Embryonic facial prominence (tissue), 1 donor: ENCODE measurements at regions not wholly inside any gene's neighbourhood (a gene's known extent, or its start where the extent isn't known, plus 50 kb on each side); places are given as distances from the start of the nearest gene placed in this dataset.

Experiments
- DNase-seq: peaks from one replicate; pipeline ENCODE4 v3.0.0-alpha.2; 2016; ENCODE audit errors: extremely low spot score

DNA sequence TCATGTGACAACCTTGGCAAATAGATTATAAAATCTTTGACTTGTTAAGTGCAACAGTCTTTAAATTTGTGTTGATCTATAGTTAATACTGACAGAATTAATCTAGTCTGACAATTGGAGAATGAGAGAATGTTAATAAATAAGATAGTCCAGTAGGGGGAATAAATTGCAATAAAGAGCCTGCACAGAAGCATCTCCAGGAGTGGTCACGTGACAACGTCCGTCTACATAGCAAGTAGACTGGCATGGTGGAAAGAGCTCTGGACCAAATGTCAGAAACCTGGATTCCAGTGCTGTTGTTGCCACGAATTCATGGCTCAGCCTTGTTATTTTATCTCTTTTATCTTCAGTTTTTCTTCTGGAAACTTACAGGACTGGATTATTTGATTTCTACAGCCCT, 436.5 kb downstream of the RAB28 start:
- no peak for DNase-seq

DNA sequence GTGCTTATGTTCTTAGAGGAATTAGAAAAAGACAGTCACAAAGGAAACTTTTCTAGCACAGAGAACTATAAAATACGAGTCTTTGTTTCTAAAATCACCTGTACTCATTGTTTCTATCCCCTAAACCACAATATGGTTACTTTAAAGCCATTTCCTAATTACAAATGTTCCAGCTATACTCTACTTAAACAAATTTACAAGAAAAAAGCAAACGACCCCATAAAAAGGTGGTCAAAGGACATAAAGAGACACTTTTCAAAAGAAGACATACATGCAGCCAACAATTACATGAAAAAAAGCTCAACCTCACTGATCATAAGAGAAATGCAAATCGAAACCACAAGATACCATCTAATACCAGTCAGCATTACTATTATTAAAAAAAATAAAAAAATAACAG, 447.3 kb downstream of the RAB28 start:
- no peak for DNase-seq

DNA sequence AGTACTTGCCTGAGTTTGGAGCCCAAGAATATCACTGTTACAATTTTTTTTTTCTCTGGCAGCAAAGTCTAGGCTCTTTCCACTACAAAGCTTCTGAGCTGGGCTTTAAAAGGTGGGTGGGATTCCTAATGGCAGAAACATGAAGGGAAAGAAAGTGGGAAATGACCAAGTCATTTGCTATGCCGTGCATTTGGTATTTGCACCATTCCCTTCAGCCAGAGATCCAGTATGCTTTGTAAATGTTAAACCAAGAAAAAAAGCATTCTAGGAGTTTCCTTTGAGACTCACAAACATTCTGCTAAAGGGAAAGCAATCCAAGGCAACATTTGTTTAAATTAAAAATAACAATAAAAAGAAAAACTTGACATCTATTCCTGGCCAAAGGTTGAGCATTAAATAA, 451.2 kb downstream of the RAB28 start:
- no peak for DNase-seq

DNA sequence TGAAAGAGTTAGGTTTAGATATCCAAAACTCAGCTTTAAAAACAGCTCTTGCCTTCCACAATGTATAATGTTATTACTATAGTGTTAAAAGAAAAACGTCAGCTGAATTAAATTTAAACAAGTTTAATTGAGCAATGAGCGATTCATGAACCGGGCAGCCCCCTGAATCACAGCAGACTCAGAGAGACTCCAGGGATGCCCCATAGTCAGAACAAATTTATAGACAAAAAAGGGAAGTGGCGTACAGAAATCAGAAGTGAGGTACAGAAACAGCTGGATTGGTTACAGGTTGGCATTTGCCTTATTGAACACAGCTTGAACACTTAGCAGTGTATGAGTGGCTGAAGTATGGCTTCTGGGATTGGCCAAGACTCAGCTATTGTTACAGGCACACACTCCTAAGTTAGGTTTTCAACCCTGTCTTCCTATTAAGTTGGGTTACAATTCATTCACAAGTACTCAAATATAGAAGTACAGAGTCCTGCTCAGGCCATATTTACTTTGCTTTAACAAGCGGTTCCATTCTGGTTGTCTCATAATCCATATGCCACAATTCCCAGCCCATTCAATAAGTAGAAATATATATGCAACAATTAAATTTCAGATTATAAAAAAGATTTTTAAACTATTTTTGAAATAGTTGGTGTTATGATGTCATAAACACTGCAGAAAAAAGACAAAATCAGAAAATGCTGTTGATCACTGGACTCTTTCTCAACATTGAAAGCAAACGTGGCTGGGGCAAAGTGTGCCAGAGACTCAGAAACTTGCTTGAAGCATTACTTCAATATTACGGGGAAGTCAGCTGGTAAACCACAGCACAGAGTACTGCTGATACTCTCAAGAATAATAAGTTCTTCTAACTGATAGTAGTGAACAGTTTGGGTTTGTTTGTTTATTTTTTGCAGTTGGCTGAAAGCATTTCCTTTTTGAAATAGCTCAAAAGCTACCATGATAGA, 459.7 kb downstream of the RAB28 start:
- DNase-seq = no peak

DNA sequence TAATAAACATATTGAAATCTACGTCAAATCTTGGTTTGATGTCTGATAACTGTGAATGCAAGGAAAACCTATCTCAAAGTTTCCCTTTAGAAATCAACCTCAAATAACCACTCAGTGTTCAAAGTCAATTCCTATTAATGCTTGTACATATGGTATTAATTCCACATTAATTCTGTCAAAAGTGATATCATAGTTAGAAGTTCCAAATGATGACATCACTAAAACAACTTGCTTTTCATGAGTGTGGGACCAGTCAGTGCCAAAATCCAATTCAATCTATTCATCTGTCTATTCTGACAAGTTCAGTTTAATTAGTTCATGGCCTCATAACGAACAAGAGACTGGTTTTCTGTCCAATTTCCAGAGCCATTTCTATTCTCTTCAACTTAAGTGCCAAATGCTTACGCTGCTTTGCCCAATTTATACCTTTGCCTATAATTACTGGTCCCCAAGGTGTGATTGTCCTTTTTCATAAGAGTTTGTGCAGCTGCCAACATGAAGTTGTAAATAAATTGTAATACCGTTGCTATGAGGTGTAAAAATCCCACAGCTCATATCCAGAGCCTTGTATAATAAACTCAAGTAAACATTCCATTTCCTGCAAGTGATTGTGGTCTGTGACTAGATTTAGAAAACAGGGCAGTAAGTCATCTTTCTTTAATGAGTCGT, 476.2 kb downstream of the RAB28 start:
- no peak for DNase-seq

DNA sequence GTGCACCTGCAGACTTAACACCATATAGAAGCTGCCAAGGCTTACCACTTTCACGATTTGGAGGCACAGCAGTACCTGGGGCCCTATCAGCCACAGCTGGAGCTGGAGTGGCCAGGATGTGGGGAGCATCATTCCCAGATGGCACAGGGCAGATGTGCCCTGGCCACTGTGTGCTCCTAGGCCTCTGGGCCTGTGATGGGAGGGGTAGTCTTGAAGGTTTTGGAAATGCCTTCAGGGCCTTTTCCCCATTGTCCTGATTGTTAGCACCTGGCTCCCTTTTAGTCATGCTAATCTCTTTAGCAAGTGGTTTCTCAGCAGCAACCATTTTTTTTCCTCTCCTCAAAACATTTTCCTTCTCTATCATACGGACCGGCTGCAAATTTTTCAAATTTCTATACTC, 490.2 kb downstream of the RAB28 start:
- no peak for DNase-seq

DNA sequence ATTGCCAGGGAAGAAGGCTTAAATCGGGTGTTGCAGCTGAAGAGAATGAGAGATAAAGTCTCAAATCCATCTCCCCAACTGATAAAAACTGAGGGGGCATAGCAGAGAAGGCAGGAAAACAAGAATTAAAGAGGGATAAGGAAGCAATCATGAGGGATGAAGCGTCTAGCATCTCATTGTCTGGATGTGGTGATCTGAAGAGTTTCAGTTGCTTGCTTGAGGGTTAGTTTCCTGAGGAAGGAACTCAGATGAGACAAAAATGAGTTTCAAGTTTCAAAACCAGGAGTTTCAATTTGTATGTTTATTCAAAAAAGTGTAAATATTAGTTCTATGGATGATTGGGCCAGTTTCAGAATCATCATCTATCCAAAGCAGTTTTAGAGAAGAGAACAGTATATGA, 496.9 kb downstream of the RAB28 start:
- no peak for DNase-seq

DNA sequence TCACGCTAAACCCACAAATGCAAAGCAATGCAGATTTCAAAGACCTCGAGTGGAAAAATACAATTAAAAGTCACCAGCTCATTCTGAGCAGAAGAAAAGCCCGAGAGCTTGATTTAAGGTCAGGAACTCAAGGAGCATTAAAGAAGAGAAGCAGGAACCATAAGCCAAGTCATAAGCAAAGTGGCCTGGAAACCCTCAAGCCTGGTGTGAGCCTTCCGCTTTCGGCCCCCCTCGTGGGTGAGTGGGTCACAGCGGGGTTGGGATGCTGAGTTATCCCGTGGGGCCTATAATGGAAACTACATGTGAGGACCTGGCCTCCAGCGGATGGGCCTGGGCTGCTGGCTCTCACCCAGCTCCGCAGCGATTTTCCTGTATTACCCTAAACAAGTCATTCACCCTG, 504.3 kb downstream of the RAB28 start:
- DNase-seq = no peak

DNA sequence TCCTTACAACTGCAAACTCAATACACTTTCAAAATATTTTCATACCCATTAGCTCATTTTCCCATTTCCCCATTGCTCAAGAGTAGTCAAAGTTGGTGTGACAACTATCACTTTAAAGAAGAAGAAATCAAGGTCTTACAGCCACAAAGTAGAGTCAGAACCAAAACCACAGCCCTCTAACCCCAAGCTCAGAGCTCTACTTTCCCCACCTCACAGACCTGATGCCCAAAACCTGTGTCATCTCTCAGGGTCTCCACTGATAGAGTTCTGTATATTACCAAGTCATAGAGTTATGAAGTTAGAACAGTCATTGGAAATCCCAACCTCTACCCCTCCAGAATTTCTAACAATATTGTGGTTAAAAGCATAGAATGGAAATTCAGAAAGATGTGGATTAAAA, 505.8 kb downstream of the RAB28 start:
- no peak for DNase-seq

DNA sequence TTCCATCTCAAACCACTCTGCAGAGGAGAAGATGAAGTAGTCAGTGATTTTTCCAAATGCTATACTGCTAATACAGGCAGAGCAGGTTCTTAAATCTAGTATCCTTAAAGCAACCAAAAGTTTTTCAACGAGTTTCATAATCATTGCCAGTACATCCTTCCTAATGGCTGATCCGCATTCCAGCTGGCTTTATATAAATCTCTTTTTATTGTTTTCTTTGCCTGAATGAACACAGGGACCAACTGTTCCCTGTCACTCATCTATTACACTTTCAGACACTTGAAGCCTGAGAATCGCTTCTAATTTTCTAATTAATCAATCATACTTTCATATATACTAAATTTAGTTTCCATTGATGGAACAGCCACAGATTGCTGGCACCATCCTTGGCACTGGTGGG, 508.6 kb downstream of the RAB28 start:
- no peak for DNase-seq

DNA sequence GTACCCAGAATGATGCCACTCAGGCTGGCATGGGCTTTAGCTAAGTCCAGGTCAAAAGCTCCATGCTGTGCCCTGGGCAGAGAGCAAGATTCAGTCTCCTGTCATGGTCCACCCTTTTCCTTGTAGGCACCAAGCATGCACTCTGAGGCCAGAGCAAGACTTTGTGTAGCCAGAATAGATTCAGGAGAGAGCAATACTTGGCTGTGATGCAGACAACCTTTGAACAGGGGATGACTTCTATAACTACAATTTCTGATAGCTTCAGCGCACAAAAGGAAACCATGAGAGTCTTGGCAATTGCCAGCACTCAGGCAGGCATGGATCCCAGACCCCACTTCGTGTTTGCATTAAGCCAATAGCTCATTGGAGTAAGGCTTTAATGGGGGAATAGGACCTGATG, 510.6 kb downstream of the RAB28 start:
- no peak for DNase-seq

DNA sequence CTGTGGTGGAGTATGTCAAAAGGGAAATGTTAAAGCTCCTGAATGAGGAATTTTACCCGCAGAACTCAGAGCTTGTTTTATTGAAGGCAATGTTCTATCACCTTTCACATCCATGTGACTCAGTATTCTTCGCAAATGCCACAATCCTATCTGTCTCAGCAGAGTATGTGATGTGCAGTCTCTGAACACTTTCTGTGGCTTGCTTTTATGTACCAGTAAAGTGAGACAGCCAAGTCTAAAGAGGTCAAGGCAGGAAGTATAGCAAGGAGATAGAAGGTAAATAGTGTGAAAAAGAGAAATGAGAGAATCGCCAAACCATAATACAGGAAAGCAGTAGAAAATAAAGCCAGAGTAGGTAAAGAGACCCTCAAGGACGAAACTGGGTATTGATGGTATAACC, 515.8 kb downstream of the RAB28 start:
- no peak for DNase-seq

DNA sequence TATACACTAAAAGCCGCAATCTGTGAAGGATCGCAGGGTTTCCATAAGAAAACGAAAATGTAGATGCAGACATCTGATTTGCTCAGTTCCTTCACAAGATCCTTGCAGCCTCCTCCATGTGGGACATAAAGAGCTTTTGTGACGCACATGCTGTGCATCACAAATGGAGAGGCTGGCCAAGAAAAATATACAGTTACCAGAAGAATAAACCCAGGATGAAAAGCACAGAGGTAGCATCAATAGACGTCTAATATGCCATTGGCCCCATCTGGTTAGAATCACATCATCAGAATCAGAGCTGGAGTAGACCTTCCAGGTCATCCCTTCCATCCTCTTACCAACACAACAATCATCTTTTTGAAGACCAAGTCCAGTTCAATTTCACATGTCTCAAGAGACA, 517.4 kb downstream of the RAB28 start:
- no peak for DNase-seq

DNA sequence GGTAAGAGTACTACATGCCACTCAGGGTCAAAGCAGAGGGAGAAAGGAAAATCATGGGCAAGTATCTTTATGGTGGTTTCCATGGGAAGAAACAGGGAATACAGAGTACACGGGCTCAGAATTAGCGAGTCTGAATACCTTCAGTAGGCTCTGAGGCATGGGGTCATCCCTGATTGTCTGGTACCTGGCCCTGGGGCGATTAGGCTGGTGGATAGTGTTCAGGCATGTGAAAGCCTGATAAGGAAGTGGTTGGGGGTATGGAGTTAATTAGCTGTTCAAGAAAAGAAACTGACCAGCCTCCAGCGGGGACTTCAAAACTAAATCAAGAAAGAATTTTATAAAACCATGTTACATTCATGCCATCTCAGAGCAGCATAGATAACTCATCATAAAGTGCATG, 518.8 kb downstream of the RAB28 start:
- no peak for DNase-seq

DNA sequence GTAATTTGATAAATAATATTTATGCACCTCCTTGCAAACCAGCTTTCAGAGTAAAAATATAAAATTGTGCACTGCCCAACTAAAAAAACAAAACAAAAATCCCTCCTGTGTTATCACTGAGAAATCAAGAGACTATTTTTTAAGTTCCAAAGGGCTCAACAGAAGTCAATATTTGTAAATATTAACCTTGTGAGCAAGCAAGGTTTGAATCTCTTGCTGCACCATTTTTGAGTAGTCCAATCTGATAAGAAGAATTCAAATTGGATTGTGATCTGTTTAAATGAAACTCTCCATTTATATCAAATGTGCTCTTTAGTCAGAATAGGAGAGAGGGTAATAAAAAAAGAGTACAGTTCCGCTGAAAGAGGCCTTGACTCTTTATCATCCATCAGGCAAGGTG, 520.2 kb downstream of the RAB28 start:
- DNase-seq = no peak

DNA sequence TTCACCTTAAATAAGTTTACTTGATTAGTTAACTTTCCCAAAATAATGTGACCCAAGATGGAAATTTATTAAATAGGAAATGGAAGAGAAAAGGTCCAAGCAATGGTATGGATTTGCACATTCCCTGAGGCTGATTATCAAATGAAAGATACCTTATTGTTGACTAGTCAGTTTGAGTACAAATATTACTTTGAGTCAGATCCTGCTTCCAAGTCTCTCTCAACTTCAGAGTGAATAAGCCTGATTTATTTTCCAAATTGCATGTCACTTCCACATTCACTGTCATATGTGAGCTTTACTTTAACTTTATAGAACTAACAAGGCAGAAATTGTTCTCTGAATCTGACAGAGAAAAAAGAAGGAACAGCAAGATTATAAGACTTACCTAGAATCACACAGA, 520.8 kb downstream of the RAB28 start:
- no peak for DNase-seq

DNA sequence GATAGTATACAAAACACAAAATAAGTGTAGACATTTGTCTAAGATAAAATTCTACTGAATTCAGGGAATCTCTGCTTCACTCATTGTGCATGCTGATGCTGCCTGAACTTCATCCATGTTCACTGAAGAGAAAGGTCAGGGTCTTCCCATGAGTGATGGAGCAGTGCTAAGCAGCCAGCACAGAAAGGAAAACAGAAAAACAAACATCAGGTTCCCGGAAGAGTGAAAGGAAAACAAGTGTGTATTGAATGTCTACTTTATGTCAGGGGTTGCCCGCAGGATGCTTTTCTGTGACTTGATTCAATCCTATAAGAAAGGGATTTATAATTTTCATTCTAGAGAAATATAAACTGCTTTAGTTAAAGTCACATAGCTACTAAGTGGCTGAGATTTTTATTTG, 522.4 kb downstream of the RAB28 start:
- DNase-seq = no peak

DNA sequence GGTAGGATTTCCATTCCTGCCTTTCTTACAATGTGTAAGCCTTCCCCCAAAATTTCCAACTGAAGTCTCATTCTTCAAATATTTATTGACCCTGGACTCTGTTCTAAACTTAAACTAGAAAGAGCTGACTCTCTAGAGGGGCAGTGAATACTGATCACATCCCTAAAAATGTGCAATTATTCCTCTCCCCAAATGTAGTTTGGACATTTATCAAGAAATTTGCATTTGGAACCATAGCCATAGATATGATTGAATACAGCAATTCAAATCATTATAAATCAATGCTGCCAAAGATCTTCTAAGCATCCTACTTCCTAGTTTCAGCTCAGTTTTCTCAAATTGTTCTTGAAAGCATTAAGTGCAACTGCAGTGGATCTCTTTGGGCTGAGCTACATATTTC, 525.7 kb downstream of the RAB28 start:
- DNase-seq = no peak

DNA sequence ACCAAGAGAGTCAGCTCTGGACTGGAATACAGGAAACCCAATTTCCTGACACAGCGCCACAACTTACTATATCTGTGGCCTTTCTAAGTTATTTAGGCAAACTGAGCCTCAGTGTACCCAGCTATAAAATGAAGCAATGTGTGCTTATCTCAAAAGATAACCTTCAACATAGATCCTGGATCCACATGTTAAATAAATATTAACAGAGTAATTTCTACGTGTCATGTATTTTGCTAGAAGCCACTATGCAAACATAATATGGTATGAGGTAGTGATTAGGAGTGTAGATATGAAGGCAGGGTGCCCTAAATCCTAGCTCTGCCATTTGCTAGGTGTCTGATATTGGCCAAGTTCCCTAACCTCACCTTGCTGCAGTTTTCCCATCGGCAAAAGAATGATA, 527.0 kb downstream of the RAB28 start:
- DNase-seq = no peak

DNA sequence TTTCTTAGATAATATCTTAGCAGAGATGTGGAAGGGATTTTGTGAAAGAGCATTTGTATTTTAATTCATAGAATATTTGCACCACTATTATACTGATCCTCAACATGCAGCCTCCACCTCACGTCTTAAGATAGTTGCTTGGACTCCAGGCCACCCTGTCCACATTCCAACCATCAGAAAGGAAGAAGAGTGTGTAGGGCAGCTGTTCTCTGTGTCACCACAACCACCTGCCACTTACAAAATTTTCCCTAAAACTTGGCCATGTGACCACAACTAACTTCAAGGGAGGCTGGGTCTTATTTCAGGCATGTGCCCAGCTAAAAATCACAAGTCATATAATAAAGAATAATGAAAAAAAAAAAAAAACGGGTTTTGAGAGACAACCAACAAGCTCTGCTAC, 528.1 kb downstream of the RAB28 start:
- no peak for DNase-seq

DNA sequence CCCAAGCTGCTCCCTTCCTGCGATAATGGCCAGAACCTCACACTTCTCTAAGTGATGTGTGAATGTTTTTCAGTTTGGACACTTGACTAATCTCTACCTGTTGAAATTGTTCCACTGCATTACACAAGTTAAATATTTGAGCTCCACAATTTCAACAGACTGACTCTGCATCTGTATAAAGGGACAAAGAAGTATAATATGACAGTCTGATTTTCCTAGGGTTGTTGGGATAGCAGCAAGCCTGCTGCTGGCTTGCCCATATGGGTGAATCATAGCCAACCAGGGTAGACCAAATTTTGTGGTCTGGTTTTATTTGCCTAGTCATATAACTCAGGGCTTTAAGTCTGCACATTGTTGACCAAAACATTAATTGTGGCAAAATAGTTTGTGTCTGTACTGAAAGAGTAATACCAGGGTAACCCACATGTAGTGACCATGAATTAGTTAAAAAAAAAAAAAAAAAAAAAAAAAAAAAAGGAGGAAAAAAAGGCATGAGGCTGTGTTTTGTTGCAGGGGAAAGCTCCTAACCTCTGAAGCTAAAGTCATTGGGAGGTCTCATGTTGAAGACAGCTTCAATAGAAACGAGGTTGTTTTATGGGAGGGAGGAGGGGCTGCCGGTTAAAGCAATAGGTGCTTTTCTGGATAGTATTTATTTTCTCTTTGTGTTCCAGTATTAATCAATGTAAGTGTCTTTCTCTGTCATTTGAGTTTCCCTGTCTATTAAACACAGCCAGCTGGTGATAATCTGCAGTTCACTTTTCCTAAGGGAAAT, 534.2 kb downstream of the RAB28 start:
- no peak for DNase-seq

DNA sequence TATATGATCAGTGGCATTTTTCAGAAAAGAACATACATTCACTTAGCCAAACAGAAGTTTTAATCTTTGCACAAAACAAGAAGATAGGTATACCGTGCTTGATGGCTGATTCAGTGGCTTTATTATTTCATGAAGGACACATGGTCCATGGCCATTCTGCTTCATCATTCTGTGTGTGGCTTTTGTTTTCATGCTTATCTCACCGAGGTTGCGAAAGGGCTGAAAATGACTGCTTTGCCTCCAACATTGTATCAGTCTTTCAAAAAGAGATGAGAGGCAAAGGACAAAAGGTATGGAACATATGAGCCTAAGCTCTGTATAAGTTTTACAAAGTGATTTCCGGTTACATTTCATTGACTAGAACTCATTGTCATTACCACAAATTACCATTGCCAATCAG, 541.1 kb downstream of the RAB28 start:
- no peak for DNase-seq

DNA sequence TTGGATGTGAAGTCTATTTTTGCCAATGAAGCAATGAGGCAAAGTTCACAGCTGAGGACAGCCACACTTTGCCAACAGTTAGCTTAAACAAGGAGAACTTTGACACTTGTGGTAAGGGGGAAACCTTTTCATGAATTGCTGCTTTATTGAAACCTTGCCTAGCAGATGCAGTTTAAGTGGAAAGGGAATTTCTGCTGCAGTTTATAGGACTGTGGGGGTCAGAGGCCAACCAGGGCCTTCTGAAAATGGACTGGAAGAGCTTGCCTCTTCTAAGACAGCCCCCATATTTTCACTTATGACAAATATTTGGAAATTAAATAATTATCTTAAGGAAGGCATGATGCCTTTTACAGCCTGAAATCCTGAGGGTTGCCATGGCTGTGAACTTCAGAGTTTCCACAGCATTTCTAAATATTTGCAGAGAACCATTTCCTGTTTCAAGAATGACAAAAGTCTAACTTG, 550.3 kb downstream of the RAB28 start:
- DNase-seq = no peak
